PC-3 (cell line): ENCODE measurements at regions not wholly inside any gene's neighbourhood (a gene's known extent, or its start where the extent isn't known, plus 50 kb on each side); places are given as distances from the start of the nearest gene placed in this dataset.

Experiments used
- ATAC-seq: fragments of 200-7000 bp; cut with Tn5 transposase; 2 replicates; pipeline ENCODE4 v1.9.1; 2020; ENCODE audit warnings: mild to moderate bottlenecking, moderate library complexity
- BruUV-seq: library from RNA; stranded (reverse); fragments of 400-500 nt; replicated peaks from 2 replicates; lab custom pipeline; 2021; lab: Mats Ljungman, UMichigan
- CTCF ChIA-PET: fragments of 300-600 bp; sonication (Branson Sonifier 250); formaldehyde crosslinking; loops from one replicate; lab custom pipeline; 2022; ENCODE audit warnings: antibody characterized with exemption; lab: Charles Lee
- POLR2A ChIA-PET: fragments of 300-600 bp; sonication (Branson Sonifier 250); formaldehyde crosslinking; loops from one replicate; lab custom pipeline; 2022; ENCODE audit warnings: antibody characterized with exemption; ENCODE audit not compliant: unreplicated experiment; lab: Charles Lee
- DNase-seq: peaks from one replicate; pipeline ENCODE4 v3.0.0-alpha.2; 2015
- H2AFZ ChIP-seq: fragments of 300-600 bp; sonication (generic); 2 replicates; pipeline ENCODE4 v1.6.0; 2016; ENCODE audit warnings: antibody characterized with exemption, low read length
- H3F3A ChIP-seq: fragments of 300-600 bp; sonication (generic); one replicate; pipeline ENCODE4 v1.6.0; 2017; ENCODE audit warnings: antibody characterized with exemption, low read length, control low read depth, mild to moderate bottlenecking; ENCODE audit not compliant: unreplicated experiment
- H3K27ac ChIP-seq: fragments of 300-600 bp; sonication (generic); 2 replicates; pipeline ENCODE4 v1.5.1; 2016; ENCODE audit warnings: mild to moderate bottlenecking, low read length
- H3K27me3 ChIP-seq: fragments of 300-600 bp; sonication (generic); 2 replicates; pipeline ENCODE4 v1.6.1; 2016; ENCODE audit warnings: low read length, mixed read lengths
- H3K36me3 ChIP-seq: fragments of 300-600 bp; sonication (generic); 2 replicates; pipeline ENCODE4 v1.6.1; 2016; ENCODE audit warnings: low read depth, mixed run types, low read length, mixed read lengths
- H3K4me1 ChIP-seq: fragments of 300-600 bp; sonication (generic); 2 replicates; pipeline ENCODE4 v1.5.1; 2016; ENCODE audit warnings: low read length; ENCODE audit not compliant: insufficient read depth
- H3K4me2 ChIP-seq: fragments of 300-600 bp; sonication (generic); 2 replicates; pipeline ENCODE4 v1.6.0; 2016; ENCODE audit warnings: low read length
- H3K4me3 ChIP-seq: fragments of 300-600 bp; sonication (generic); 2 replicates; pipeline ENCODE4 v1.5.1; 2016; ENCODE audit warnings: mild to moderate bottlenecking, low read length, mixed read lengths
- H3K79me2 ChIP-seq: fragments of 300-600 bp; sonication (generic); 2 replicates; pipeline ENCODE4 v1.6.1; 2017; ENCODE audit warnings: low read length, mixed read lengths
- H3K9ac ChIP-seq: fragments of 300-600 bp; sonication (generic); 2 replicates; pipeline ENCODE4 v1.6.0; 2016; ENCODE audit warnings: mild to moderate bottlenecking, low read length
- H3K9me2 ChIP-seq: fragments of 300-600 bp; sonication (generic); replicated peaks from 2 replicates; pipeline ENCODE4 v1.6.1; 2016; ENCODE audit warnings: mixed run types, low read length, mixed read lengths
- H3K9me3 ChIP-seq: fragments of 300-600 bp; sonication (generic); 2 replicates; pipeline ENCODE4 v1.6.1; 2016; ENCODE audit warnings: low read length, mixed read lengths
- H4K20me1 ChIP-seq: fragments of 300-600 bp; sonication (generic); 2 replicates; pipeline ENCODE4 v1.6.1; 2016; ENCODE audit warnings: low read length, mixed read lengths
- CTCF ChIP-seq: fragments of 300-600 bp; sonication (generic); conservative IDR thresholded peaks from 2 replicates; pipeline ENCODE4 v1.5.1; 2017; ENCODE audit warnings: antibody characterized with exemption, low read depth, mild to moderate bottlenecking, low read length
- EZH2 ChIP-seq: fragments of 300-600 bp; sonication (generic); IDR thresholded peaks from one replicate; pipeline ENCODE4 v1.6.1; 2017; ENCODE audit warnings: antibody characterized with exemption, mild to moderate bottlenecking, low read length; ENCODE audit not compliant: unreplicated experiment
- EZH2phosphoT487 ChIP-seq: fragments of 300-600 bp; sonication (generic); IDR thresholded peaks from 2 replicates; pipeline ENCODE4 v1.6.1; 2018; ENCODE audit warnings: mild to moderate bottlenecking, antibody characterized with exemption, low read length, borderline replicate concordance
- intact Hi-C: fragments of 100-400 bp; cut with micrococcal nuclease; formaldehyde crosslinking; loops from 2 replicates; pipeline ENCODE4 v1.9.0; 2023

GRCh38 chr2:21420553-21421335 is 297.0 kb downstream of the TDRD15 start:
- Histone ChIP-seq H3K4me1 (no peaks in the 10 kb centered on the region), H3K9ac (no peak overlapping the region), H3F3A (no peaks in the 10 kb centered on the region), H3K79me2 (no peaks in the 10 kb centered on the region), H3K36me3 (no peaks in the 10 kb centered on the region), H3K4me2 (no peak overlapping the region), H3K9me2 (no peaks in the 10 kb centered on the region), H4K20me1 (no peaks in the 10 kb centered on the region), H3K27me3 (no peaks in the 10 kb centered on the region), H3K27ac (no peak overlapping the region), H3K9me3 (peaks cover 7% of the 10 kb centered on the region; the same call in 1 of the 2 replicates), H2AFZ (no peak overlapping the region), H3K4me3 (no peak overlapping the region)
- CTCF ChIA-PET = no interaction called here
- BruUV-seq = no TSS peak
- POLR2A ChIA-PET = no interaction called here
- no peak for TF ChIP-seq EZH2
- TF ChIP-seq EZH2phosphoT487 = no peak
- no peak for TF ChIP-seq CTCF
- ATAC-seq (no peak), DNase-seq (no peak)
- intact Hi-C loops = no loop called here

- H3K27ac ChIP-seq = no peak overlapping the region
- H3K4me2 ChIP-seq = no peak overlapping the region
- no peak overlapping the region for H3K4me3 ChIP-seq
- no peaks in the 10 kb centered on the region for H3F3A ChIP-seq
- TF ChIP-seq CTCF (peak; percentile 38; the same call in 1 of the 2 replicates), EZH2phosphoT487 (no peak)
- ATAC-seq = no peak
- no peaks in the 10 kb centered on the region for H3K27me3 ChIP-seq
- no TSS peak for BruUV-seq
- peaks cover 7% of the 10 kb centered on the region; the same call in 1 of the 2 replicates for H3K9me3 ChIP-seq
- ChIA-PET CTCF (no interaction called here), POLR2A (no interaction called here)
- H3K79me2 ChIP-seq = no peaks in the 10 kb centered on the region
- H3K9ac ChIP-seq = no peak overlapping the region
- no peak overlapping the region for H2AFZ ChIP-seq
- intact Hi-C loops = no loop called here
- H4K20me1 ChIP-seq = no peaks in the 10 kb centered on the region
- no peak for DNase-seq
- H3K4me1 ChIP-seq = no peaks in the 10 kb centered on the region
- H3K9me2 ChIP-seq = no peaks in the 10 kb centered on the region
- H3K36me3 ChIP-seq = no peaks in the 10 kb centered on the region
Observed at GRCh38 chr2:21422050-21422449, 298.3 kb downstream of the TDRD15 start.
